Sigmoid colon (tissue), 6 donors: ENCODE measurements at regions not wholly inside any gene's neighbourhood (a gene's known extent, or its start where the extent isn't known, plus 50 kb on each side); places are given as distances from the start of the nearest gene placed in this dataset.

Source experiments
- DNase-seq: peaks from one replicate; pipeline ENCODE4 v3.0.0-alpha.2; 2019
- H3K27ac ChIP-seq, 4 donors: fragments of 200-600 bp; sonication (generic); one replicate each; pipeline ENCODE4 v1.5.1; 2016 to 2019; ENCODE audit warnings: mild to moderate bottlenecking in 1 of 4
- H3K27me3 ChIP-seq, 3 donors: fragments of 200-600 bp; sonication (generic); one replicate each; pipeline ENCODE4 v1.5.1; 2019; ENCODE audit warnings: mild to moderate bottlenecking in 1 of 3
- H3K36me3 ChIP-seq, 4 donors: fragments of 200-600 bp; sonication (generic); one replicate each; pipeline ENCODE4 v1.5.1; 2016 to 2019
- H3K4me1 ChIP-seq, 4 donors: fragments of 200-600 bp; sonication (generic); one replicate each; pipeline ENCODE4 v1.5.1; 2017 to 2019
- H3K4me3 ChIP-seq, 4 donors: fragments of 200-600 bp; sonication (generic); one replicate each; pipeline ENCODE4 v1.5.1; 2017 to 2019; ENCODE audit warnings: mild to moderate bottlenecking in 2 of 4, moderate library complexity in 1 of 4
- H3K9me3 ChIP-seq, 4 donors: fragments of 200-600 bp in 3 of 4; sonication (generic) in 3 of 4; one replicate each; pipeline versions ENCODE4 v1.5.1 to v1.6.1; 2013 to 2019
- CTCF ChIP-seq, 4 experiments: fragments of 450-650 bp in 3 of 4; fragments of 200-600 bp in 1 of 4; IDR thresholded peaks; one replicate each; pipeline ENCODE4 v1.5.1; 2016 to 2019; ENCODE audit warnings: antibody characterized with exemption in 4 of 4, mild to moderate bottlenecking in 3 of 4, moderate library complexity in 2 of 4
- EP300 ChIP-seq, 4 donors: sonication (generic); formaldehyde crosslinking; IDR thresholded peaks; one replicate each; pipeline ENCODE4 v1.6.1; 2017; ENCODE audit warnings: antibody characterized with exemption in 4 of 4
- POLR2A ChIP-seq, 2 donors: fragments of 450-650 bp; IDR thresholded peaks; one replicate each; pipeline ENCODE4 v1.6.1; 2016; ENCODE audit warnings: antibody characterized with exemption in 2 of 2, mild to moderate bottlenecking in 2 of 2, moderate library complexity in 2 of 2
- POLR2AphosphoS5 ChIP-seq, 4 donors: sonication (generic); formaldehyde crosslinking; IDR thresholded peaks; one replicate each; pipeline ENCODE4 v1.6.1; 2017; ENCODE audit warnings: antibody characterized with exemption in 4 of 4
- WGBS, 2 donors: extraction: QIAGEN DNeasy Blood & Tissue Kit; methylation state at CpG; one replicate each; pipeline ENCODE4 v1.1.7; 2013; 5-methylcytosine and 5-hydroxymethylcytosine counted together
- intact Hi-C: fragments of 100-400 bp; cut with DNase I; formaldehyde crosslinking; loops from one replicate; pipeline ENCODE4 v1.15.1; 2023
- donor health status: healthy with polysubstance abuse.
- donor health status: healthy.

- no peaks in the 10 kb centered on the region for H3K4me1 ChIP-seq
- intact Hi-C loops, result no loop called here
- peaks cover 0 to 21% (median 7%) of the 10 kb centered on the region in 3 donors for H3K27me3 ChIP-seq
- no peaks in the 10 kb centered on the region for H3K9me3 ChIP-seq
- no peak overlapping the region for H3K27ac ChIP-seq
- TF ChIP-seq POLR2A (IDR thresholded peaks at IDR 0.05), result no peak
- no peak for TF ChIP-seq CTCF (IDR thresholded peaks at IDR 0.05)
- no peak for TF ChIP-seq EP300 (IDR thresholded peaks at IDR 0.05)
- TF ChIP-seq POLR2AphosphoS5 (IDR thresholded peaks at IDR 0.05), result no peak
- no peak overlapping the region for H3K4me3 ChIP-seq
- H3K36me3 ChIP-seq, result no peaks in the 10 kb centered on the region
- no peak for DNase-seq
- WGBS, 2 donors, result 72% methylated on average over 7 of the region's 7 CpGs
Observed at GRCh38 chr1:217921126-217921904, 290.2 kb downstream of the SPATA17 start.

GRCh38 chr1:217924924-217925323 is 293.8 kb downstream of the SPATA17 start:
- Histone ChIP-seq H3K4me1 (no peaks in the 10 kb centered on the region), H3K36me3 (no peaks in the 10 kb centered on the region), H3K4me3 (no peak overlapping the region), H3K27me3 (peaks cover 0 to 21% (median 7%) of the 10 kb centered on the region in 3 donors), H3K27ac (no peak overlapping the region), H3K9me3 (no peaks in the 10 kb centered on the region)
- intact Hi-C loops, result no loop called here
- WGBS, 2 donors, result 12 to 35% methylated on average over 36 of the region's 36 CpGs
- DNase-seq, result no peak
- TF ChIP-seq EP300 (IDR thresholded peaks at IDR 0.05), result no peak
- no peak for TF ChIP-seq POLR2A (IDR thresholded peaks at IDR 0.05)
- TF ChIP-seq CTCF (IDR thresholded peaks at IDR 0.05), result no peak
- no peak for TF ChIP-seq POLR2AphosphoS5 (IDR thresholded peaks at IDR 0.05)

- 83 to 88% methylated on average over 10 of the region's 10 CpGs for WGBS, 2 donors
- TF ChIP-seq POLR2AphosphoS5 (IDR thresholded peaks at IDR 0.05), result no peak
- TF ChIP-seq CTCF (IDR thresholded peaks at IDR 0.05), result no peak
- no peak for TF ChIP-seq POLR2A (IDR thresholded peaks at IDR 0.05)
- TF ChIP-seq EP300 (IDR thresholded peaks at IDR 0.05), result no peak
- Histone ChIP-seq H3K27ac (no peak overlapping the region), H3K27me3 (peaks cover 0 to 12% (median 7%) of the 10 kb centered on the region in 3 donors), H3K4me1 (no peaks in the 10 kb centered on the region), H3K9me3 (no peaks in the 10 kb centered on the region), H3K36me3 (no peaks in the 10 kb centered on the region), H3K4me3 (no peak overlapping the region)
- intact Hi-C loops, result no loop called here
- no peak for DNase-seq
Observed at GRCh38 chr1:217929213-217929885, 298.2 kb downstream of the SPATA17 start.

GRCh38 chr1:217943361-217943760 is 312.2 kb downstream of the SPATA17 start:
- no peaks in the 10 kb centered on the region for H3K36me3 ChIP-seq
- H3K4me3 ChIP-seq, result no peak overlapping the region
- WGBS, 2 donors, result 79 to 84% methylated on average over 5 of the region's 5 CpGs
- no peaks in the 10 kb centered on the region for H3K4me1 ChIP-seq
- no peaks in the 10 kb centered on the region for H3K27me3 ChIP-seq
- TF ChIP-seq POLR2AphosphoS5 (IDR thresholded peaks at IDR 0.05) (no peak), EP300 (IDR thresholded peaks at IDR 0.05) (no peak), POLR2A (IDR thresholded peaks at IDR 0.05) (no peak), CTCF (IDR thresholded peaks at IDR 0.05) (no peak)
- no peak overlapping the region for H3K27ac ChIP-seq
- no peaks in the 10 kb centered on the region for H3K9me3 ChIP-seq
- DNase-seq, result no peak
- intact Hi-C loops, result no loop called here
